ENCODE measurements at regions not wholly inside any gene's neighbourhood (a gene's known extent, or its start where the extent isn't known, plus 50 kb on each side); places are given as distances from the start of the nearest gene placed in this dataset.
A peak's percentile ranks its signal among the peaks of the same experiment; 100 is the strongest.

- DNase-seq (ENCODE audit: low spot score) (no peak), FAIRE-seq (no peak)
These were observed 213.2 kb upstream of the FOXN3 start for GRCh38 chr14:89630101-89630829.

GRCh38 chr14:89629383-89629782 lies 212.3 kb upstream of the FOXN3 start:
- FAIRE-seq, result no peak
- no peak for DNase-seq (ENCODE audit: low spot score)

GRCh38 chr14:89628521-89628920 lies 211.5 kb upstream of the FOXN3 start:
- FAIRE-seq (no peak), DNase-seq (ENCODE audit: low spot score) (no peak)

- DNase-seq (ENCODE audit: low spot score) (no peak), FAIRE-seq (no peak)
These were observed 209.3 kb upstream of the FOXN3 start for GRCh38 chr14:89626233-89626806.

- DNase-seq (ENCODE audit: low spot score), result no peak
- FAIRE-seq, result no peak
These were observed 208.7 kb upstream of the FOXN3 start for GRCh38 chr14:89625731-89626232.

GRCh38 chr14:89625244-89625713 lies 208.2 kb upstream of the FOXN3 start:
- FAIRE-seq (no peak), DNase-seq (ENCODE audit: low spot score) (no peak)

GRCh38 chr14:89624500-89625156 lies 207.6 kb upstream of the FOXN3 start:
- DNase-seq (ENCODE audit: low spot score), result no peak
- FAIRE-seq, result no peak

GRCh38 chr14:89621791-89622638 lies 205.0 kb upstream of the FOXN3 start:
- no peak for DNase-seq (ENCODE audit: low spot score)
- no peak for FAIRE-seq

- no peak for FAIRE-seq
These were observed 204.0 kb upstream of the FOXN3 start for GRCh38 chr14:89621009-89621421.

GRCh38 chr14:89620436-89620835 lies 203.4 kb upstream of the FOXN3 start:
- FAIRE-seq (no peak), DNase-seq (ENCODE audit: low spot score) (no peak)

More at GRCh38 chr14:89621009-89621421, 204.0 kb upstream of the FOXN3 start:
- no peak for DNase-seq (ENCODE audit: low spot score)

- FAIRE-seq (no peak), DNase-seq (ENCODE audit: low spot score) (no peak)
These were observed 202.6 kb upstream of the FOXN3 start for GRCh38 chr14:89619596-89619995.

- DNase-seq (ENCODE audit: low spot score) (peak; percentile 77), FAIRE-seq (no peak)
These were observed 201.9 kb upstream of the FOXN3 start for GRCh38 chr14:89618811-89619551.

GRCh38 chr14:89618330-89618708 lies 201.3 kb upstream of the FOXN3 start:
- no peak for FAIRE-seq
- DNase-seq (ENCODE audit: low spot score), result no peak

- FAIRE-seq (no peak), DNase-seq (ENCODE audit: low spot score) (peak; percentile 11)
These were observed 200.7 kb upstream of the FOXN3 start for GRCh38 chr14:89617481-89618329.

- DNase-seq (ENCODE audit: low spot score), result no peak
These were observed 199.9 kb upstream of the FOXN3 start for GRCh38 chr14:89616852-89617341.

GRCh38 chr14:89616425-89616824 lies 199.4 kb upstream of the FOXN3 start:
- FAIRE-seq (no peak), DNase-seq (ENCODE audit: low spot score) (no peak)

More at GRCh38 chr14:89616852-89617341, 199.9 kb upstream of the FOXN3 start:
- no peak for FAIRE-seq

- DNase-seq (ENCODE audit: low spot score) (no peak), FAIRE-seq (no peak)
These were observed 198.4 kb upstream of the FOXN3 start for GRCh38 chr14:89615421-89615820.

- DNase-seq (ENCODE audit: low spot score) (no peak), FAIRE-seq (no peak)
These were observed 197.1 kb upstream of the FOXN3 start for GRCh38 chr14:89614009-89614691.
